SK-N-SH (cell line): ENCODE measurements at regions not wholly inside any gene's neighbourhood (a gene's known extent, or its start where the extent isn't known, plus 50 kb on each side); places are given as distances from the start of the nearest gene placed in this dataset.

ENCODE experiments used
- CTCF ChIA-PET: fragments of 300-600, 350-600 bp; formaldehyde crosslinking; extraction: SDS; loops from one replicate; lab custom pipeline; 2021; lab: Yijun Ruan, JAX
- POLR2A ChIA-PET: fragments of 350-600 bp; sonication (Branson Sonifier 250); formaldehyde crosslinking; extraction: SDS; loops from one replicate; lab custom pipeline; 2020; ENCODE audit warnings: antibody characterized with exemption, inconsistent platforms; lab: Yijun Ruan, JAX
- DNase-seq: peaks from one replicate; pipeline ENCODE4 v3.0.0; 2012
- H2AFZ ChIP-seq: fragments of 200-600 bp; sonication (generic); 2 replicates; pipeline ENCODE4 v1.8.1; 2016; ENCODE audit warnings: antibody characterized with exemption, mild to moderate bottlenecking, low read depth
- H3F3A ChIP-seq: fragments of 200-600 bp; sonication (generic); replicated peaks from 2 replicates; pipeline ENCODE3; 2016; ENCODE audit warnings: antibody characterized with exemption, mild to moderate bottlenecking; ENCODE audit not compliant: insufficient read depth
- H3K27ac ChIP-seq, 2 experiments: fragments of 200-500 bp in 1 of 2; fragments of 200-600 bp in 1 of 2; sonication (Bioruptor generic) in 1 of 2; sonication (generic), shearing (Covaris generic) in 1 of 2; 2 replicates each; pipeline versions ENCODE4 v1.5.1 to v1.6.1; 2014 to 2016; ENCODE audit warnings: low read depth in 2 of 2, inconsistent platforms in 1 of 2, low read length in 1 of 2, mild to moderate bottlenecking in 1 of 2, mixed read lengths in 1 of 2
- H3K27me3 ChIP-seq: fragments of 200-600 bp; sonication (generic), shearing (Covaris generic); 2 replicates; pipeline ENCODE4 v1.6.1; 2016; ENCODE audit warnings: mixed run types; ENCODE audit not compliant: insufficient read depth
- H3K36me3 ChIP-seq, 2 experiments: fragments of 200-500 bp in 1 of 2; fragments of 200-600 bp in 1 of 2; sonication (Bioruptor generic) in 1 of 2; sonication (generic) in 1 of 2; replicated peaks in 1 of 2; 2 replicates each; pipeline versions ENCODE3 to v1.5.1; 2014 to 2016; ENCODE audit warnings: low read length in 1 of 2, mild to moderate bottlenecking in 1 of 2; ENCODE audit not compliant: insufficient read depth in 2 of 2, control insufficient read depth in 1 of 2
- H3K4me1 ChIP-seq, 2 experiments: fragments of 200-500 bp in 1 of 2; fragments of 200-600 bp in 1 of 2; sonication (Bioruptor generic) in 1 of 2; sonication (generic), shearing (Covaris generic) in 1 of 2; 2 replicates each; pipeline versions ENCODE4 v1.5.1 to v1.6.1; 2014 to 2016; ENCODE audit warnings: low read depth in 1 of 2, low read length in 1 of 2, mixed run types in 1 of 2; ENCODE audit not compliant: insufficient read depth in 2 of 2, control insufficient read depth in 1 of 2
- H3K4me2 ChIP-seq: fragments of 200-600 bp; sonication (generic), shearing (Covaris generic); 2 replicates; pipeline ENCODE4 v1.6.1; 2017; ENCODE audit warnings: mixed run types
- H3K4me3 ChIP-seq, 2 experiments: fragments of 200-500 bp in 1 of 2; fragments of 200-600 bp in 1 of 2; sonication (Bioruptor generic) in 1 of 2; sonication (generic), shearing (Covaris generic) in 1 of 2; 2 replicates each; pipeline versions ENCODE4 v1.5.1 to v1.8.1; 2014 to 2016; ENCODE audit warnings: low read depth in 2 of 2, inconsistent platforms in 1 of 2, low read length in 1 of 2, mild to moderate bottlenecking in 1 of 2, mixed read lengths in 1 of 2, moderate library complexity in 1 of 2
- H3K79me2 ChIP-seq: fragments of 200-600 bp; sonication (generic); 2 replicates; pipeline ENCODE4 v1.8.1; 2017; ENCODE audit warnings: mild to moderate bottlenecking; ENCODE audit not compliant: insufficient read depth
- H3K9ac ChIP-seq: fragments of 200-600 bp; sonication (generic); 2 replicates; pipeline ENCODE4 v1.6.1; 2017; ENCODE audit warnings: mixed run types
- H3K9me2 ChIP-seq: fragments of 200-600 bp; sonication (generic); 2 replicates; pipeline ENCODE4 v1.6.1; 2017; ENCODE audit warnings: mixed run types
- H3K9me3 ChIP-seq: fragments of 200-600 bp; sonication (generic); 2 replicates; pipeline ENCODE4 v1.6.1; 2017; ENCODE audit warnings: mixed run types, mild to moderate bottlenecking, moderate library complexity
- H4K20me1 ChIP-seq: fragments of 200-600 bp; sonication (generic); 2 replicates; pipeline ENCODE4 v1.6.1; 2017; ENCODE audit warnings: mild to moderate bottlenecking, mixed run types; ENCODE audit not compliant: insufficient read depth
- EZH2phosphoT487 ChIP-seq: fragments of 200-600 bp; sonication (generic); IDR thresholded peaks from 2 replicates; pipeline ENCODE4 v1.6.1; 2017; ENCODE audit warnings: low read depth, mixed run types, mild to moderate bottlenecking, antibody characterized with exemption, moderate library complexity, borderline replicate concordance
- FOXJ3 ChIP-seq: sonication (generic); formaldehyde crosslinking; IDR thresholded peaks from 2 replicates; pipeline ENCODE4 v1.5.1; 2020; ENCODE audit warnings: mild to moderate bottlenecking, missing genetic modification reagents
- MEF2A ChIP-seq: IDR thresholded peaks from 2 replicates; pipeline ENCODE4 v1.4.0; 2012; ENCODE audit warnings: low read depth, borderline replicate concordance
- MXI1 ChIP-seq: IDR thresholded peaks from 2 replicates; pipeline ENCODE4 v1.6.1; 2012; ENCODE audit warnings: mild to moderate bottlenecking, low read depth, low read length, improper control_type of control experiment
- SIN3A ChIP-seq: IDR thresholded peaks from 2 replicates; pipeline ENCODE4 v1.6.1; 2012; ENCODE audit warnings: low read depth, mild to moderate bottlenecking, low read length, moderate library complexity, borderline replicate concordance
- TAF1 ChIP-seq: IDR thresholded peaks from 2 replicates; pipeline ENCODE4 v1.6.1; 2012; ENCODE audit warnings: low read depth, mild to moderate bottlenecking, low read length, moderate library complexity, borderline replicate concordance
- YY1 ChIP-seq: IDR thresholded peaks from 2 replicates; pipeline ENCODE4 v1.4.0; 2012; ENCODE audit warnings: low read depth, mild to moderate bottlenecking
- WGBS: methylation state at CpG from one replicate; pipeline ENCODE4 v1.1.6; 2017; ENCODE audit warnings: low lambda C conversion rate; 5-methylcytosine and 5-hydroxymethylcytosine counted together
- TF ChIP-seq, protein P1 (sequence below): fragments of 150-350 bp; IDR thresholded peaks from 2 replicates; pipeline ENCODE4 v1.6.1; 2017; ENCODE audit warnings: antibody characterized with exemption, low read length, low read depth, borderline replicate concordance
- TF ChIP-seq, protein P2 (sequence below): IDR thresholded peaks from 2 replicates; pipeline ENCODE4; 2012

DNA sequence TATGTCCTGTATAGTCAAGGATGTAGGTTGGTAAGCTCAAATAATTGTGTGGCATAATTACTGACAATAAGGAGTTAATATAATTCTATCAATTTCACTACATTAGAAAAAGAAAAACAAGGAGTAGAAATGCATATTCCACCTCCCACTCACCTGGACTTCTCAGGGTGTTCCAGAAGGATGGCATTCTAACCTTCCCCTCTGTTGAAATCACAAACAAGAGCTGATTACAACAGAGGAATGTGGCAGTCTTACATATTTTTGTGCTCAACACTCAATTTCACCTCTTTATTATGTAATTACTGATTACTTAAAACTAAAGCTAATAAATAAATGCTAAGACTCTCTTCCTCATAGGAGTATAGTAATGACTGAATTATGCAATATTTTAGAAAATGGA, 745.3 kb downstream of the DTWD2 start (continued):
- TF ChIP-seq, protein P1, sequence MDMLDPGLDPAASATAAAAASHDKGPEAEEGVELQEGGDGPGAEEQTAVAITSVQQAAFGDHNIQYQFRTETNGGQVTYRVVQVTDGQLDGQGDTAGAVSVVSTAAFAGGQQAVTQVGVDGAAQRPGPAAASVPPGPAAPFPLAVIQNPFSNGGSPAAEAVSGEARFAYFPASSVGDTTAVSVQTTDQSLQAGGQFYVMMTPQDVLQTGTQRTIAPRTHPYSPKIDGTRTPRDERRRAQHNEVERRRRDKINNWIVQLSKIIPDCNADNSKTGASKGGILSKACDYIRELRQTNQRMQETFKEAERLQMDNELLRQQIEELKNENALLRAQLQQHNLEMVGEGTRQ, result no peak
- no peak for TF ChIP-seq EZH2phosphoT487
- TF ChIP-seq SIN3A, result no peak
- no peak for TF ChIP-seq YY1
- TF ChIP-seq, protein P2, sequence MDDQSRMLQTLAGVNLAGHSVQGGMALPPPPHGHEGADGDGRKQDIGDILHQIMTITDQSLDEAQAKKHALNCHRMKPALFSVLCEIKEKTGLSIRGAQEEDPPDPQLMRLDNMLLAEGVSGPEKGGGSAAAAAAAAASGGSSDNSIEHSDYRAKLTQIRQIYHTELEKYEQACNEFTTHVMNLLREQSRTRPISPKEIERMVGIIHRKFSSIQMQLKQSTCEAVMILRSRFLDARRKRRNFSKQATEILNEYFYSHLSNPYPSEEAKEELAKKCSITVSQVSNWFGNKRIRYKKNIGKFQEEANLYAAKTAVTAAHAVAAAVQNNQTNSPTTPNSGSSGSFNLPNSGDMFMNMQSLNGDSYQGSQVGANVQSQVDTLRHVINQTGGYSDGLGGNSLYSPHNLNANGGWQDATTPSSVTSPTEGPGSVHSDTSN, result no peak
- TF ChIP-seq MEF2A, result no peak
- TF ChIP-seq TAF1, result no peak

GRCh38 chr5:118236108-118236849, 752.1 kb downstream of the DTWD2 start:
- Histone ChIP-seq H3F3A (no peaks in the 10 kb centered on the region), H3K27me3 (no peaks in the 10 kb centered on the region), H4K20me1 (no peaks in the 10 kb centered on the region), H3K9me2 (no peaks in the 10 kb centered on the region), H3K79me2 (no peaks in the 10 kb centered on the region), H3K36me3 (no peaks in the 10 kb centered on the region), H3K9ac (no peak overlapping the region), H3K4me1 (no peaks in the 10 kb centered on the region), H3K4me2 (no peak overlapping the region), H3K9me3 (0 out of 2 replicates have a peak, but pooled peaks cover 7% of the 10 kb centered on the region), H3K27ac (no peak overlapping the region), H2AFZ (no peak overlapping the region), H3K4me3 (no peak overlapping the region)
- ChIA-PET POLR2A (no interaction called here), CTCF (no interaction called here)
- TF ChIP-seq FOXJ3 (CRISPR knock-in tag) (no peak), MXI1 (no peak)
- TF ChIP-seq, protein P1, result no peak
- TF ChIP-seq, protein P2, result no peak
- no peak for DNase-seq
- 73% methylated on average over 2 of the region's 2 CpGs for WGBS
